ENCODE measurements at regions not wholly inside any gene's neighbourhood (a gene's known extent, or its start where the extent isn't known, plus 50 kb on each side); places are given as distances from the start of the nearest gene placed in this dataset.
A peak's percentile ranks its signal among the peaks of the same experiment; 100 is the strongest.

- no peaks in the 10 kb centered on the region for H3K9me3 ChIP-seq (ENCODE audit: control insufficient read depth in 1 of 2, low read length in 2 of 2)
- Mint-ChIP-seq H3K27me3 (no peaks in the 10 kb centered on the region), H3K4me1 (peaks cover 0 to 5% (median 0%) of the 10 kb centered on the region in 4 donors), H3K27ac (no peak overlapping the region), H3K4me3 (no peak overlapping the region), H3K9me3 (peaks cover 0 to 17% (median 4%) of the 10 kb centered on the region in 8 donors), H3K36me3 (no peaks in the 10 kb centered on the region)
- H3K4me1 ChIP-seq (ENCODE audit: insufficient read depth, low read length), result no peaks in the 10 kb centered on the region
- ChIA-PET CTCF (ENCODE audit: partially characterized antibody) (no interaction called here), POLR2A (ENCODE audit: partially characterized antibody) (no interaction called here)
- H3K36me3 ChIP-seq (ENCODE audit: insufficient read depth, low read length), result no peaks in the 10 kb centered on the region
- DNase-seq, result no peak
- no peak overlapping the region for H3K4me3 ChIP-seq (ENCODE audit: low read length in 2 of 2)
- intact Hi-C loops (cut with micrococcal nuclease), result loop anchor here (10.0 kb wide), 1 partner anchor 59 kb away; no protein-coding TSS in a partner anchor
- H3K27me3 ChIP-seq (ENCODE audit: insufficient read depth, low read length), result no peaks in the 10 kb centered on the region
- H3K27ac ChIP-seq (ENCODE audit: low read depth, low read length), result no peak overlapping the region
Measured at GRCh38 chr15:91385311-91385710, 285.3 kb downstream of the SV2B start.

- CTCF ChIA-PET (ENCODE audit: partially characterized antibody), result no interaction called here
- intact Hi-C loops (cut with micrococcal nuclease), result no loop called here
Measured at GRCh38 chr15:91393186-91393585, 293.1 kb downstream of the SV2B start.

GRCh38 chr15:91400481-91400880 lies 300.4 kb downstream of the SV2B start:
- H3K4me3 ChIP-seq (ENCODE audit: low read length in 2 of 2), result no peak overlapping the region
- Mint-ChIP-seq H3K4me1 (no peaks in the 10 kb centered on the region), H3K27ac (no peak overlapping the region), H3K4me3 (no peak overlapping the region), H3K36me3 (peaks cover 0 to 3% of the 10 kb centered on the region in 2 donors), H3K9me3 (peaks cover 0 to 15% (median 7%) of the 10 kb centered on the region in 8 donors), H3K27me3 (peaks cover 0 to 1% of the 10 kb centered on the region in 2 donors)
- ChIA-PET POLR2A (ENCODE audit: partially characterized antibody) (no interaction called here), CTCF (ENCODE audit: partially characterized antibody) (no interaction called here)
- DNase-seq, result no peak
- intact Hi-C loops (cut with micrococcal nuclease), result no loop called here
- no peaks in the 10 kb centered on the region for H3K9me3 ChIP-seq (ENCODE audit: control insufficient read depth in 1 of 2, low read length in 2 of 2)
- no peaks in the 10 kb centered on the region for H3K27me3 ChIP-seq (ENCODE audit: insufficient read depth, low read length)
- no peaks in the 10 kb centered on the region for H3K4me1 ChIP-seq (ENCODE audit: insufficient read depth, low read length)
- H3K36me3 ChIP-seq (ENCODE audit: insufficient read depth, low read length), result no peaks in the 10 kb centered on the region
- no peak overlapping the region for H3K27ac ChIP-seq (ENCODE audit: low read depth, low read length)

More at GRCh38 chr15:91393186-91393585, 293.1 kb downstream of the SV2B start:
- peaks cover 0 to 8% (median 4%) of the 10 kb centered on the region in 8 donors for H3K9me3 Mint-ChIP-seq
- H3K4me1 ChIP-seq (ENCODE audit: insufficient read depth, low read length), result no peaks in the 10 kb centered on the region
- no peak overlapping the region for H3K27ac ChIP-seq (ENCODE audit: low read depth, low read length)
- DNase-seq, result no peak
- no peaks in the 10 kb centered on the region for H3K27me3 Mint-ChIP-seq
- H3K27ac Mint-ChIP-seq, result no peak overlapping the region
- no peaks in the 10 kb centered on the region for H3K9me3 ChIP-seq (ENCODE audit: control insufficient read depth in 1 of 2, low read length in 2 of 2)
- no peaks in the 10 kb centered on the region for H3K36me3 ChIP-seq (ENCODE audit: insufficient read depth, low read length)
- no peak overlapping the region for H3K4me3 ChIP-seq (ENCODE audit: low read length in 2 of 2)
- POLR2A ChIA-PET (ENCODE audit: partially characterized antibody), result no interaction called here
- H3K27me3 ChIP-seq (ENCODE audit: insufficient read depth, low read length), result no peaks in the 10 kb centered on the region
- H3K4me1 Mint-ChIP-seq, result no peaks in the 10 kb centered on the region
- no peak overlapping the region for H3K4me3 Mint-ChIP-seq
- H3K36me3 Mint-ChIP-seq, result no peaks in the 10 kb centered on the region

- Mint-ChIP-seq H3K36me3 (no peaks in the 10 kb centered on the region), H3K27ac (peak overlapping the region in 4 of 7 donors; percentile 9 to 35 (median 17)), H3K4me1 (peaks cover 13 to 28% (median 21%) of the 10 kb centered on the region in 4 donors), H3K27me3 (peaks cover 0 to 1% of the 10 kb centered on the region in 2 donors), H3K9me3 (peaks cover 0 to 7% (median 0%) of the 10 kb centered on the region in 8 donors), H3K4me3 (peak overlapping the region in 3 of 8 donors; percentile 0 to 53 (median 1))
- H3K4me1 ChIP-seq (ENCODE audit: insufficient read depth, low read length), result peaks cover 22% of the 10 kb centered on the region
- no peak overlapping the region for H3K4me3 ChIP-seq (ENCODE audit: low read length in 2 of 2)
- POLR2A ChIA-PET (ENCODE audit: partially characterized antibody), result no interaction called here
- no peaks in the 10 kb centered on the region for H3K9me3 ChIP-seq (ENCODE audit: control insufficient read depth in 1 of 2, low read length in 2 of 2)
- H3K27ac ChIP-seq (ENCODE audit: low read depth, low read length), result no peak overlapping the region
- CTCF ChIA-PET (ENCODE audit: partially characterized antibody), result no interaction called here
- intact Hi-C loops (cut with micrococcal nuclease), result no loop called here
- H3K36me3 ChIP-seq (ENCODE audit: insufficient read depth, low read length), result no peaks in the 10 kb centered on the region
- no peaks in the 10 kb centered on the region for H3K27me3 ChIP-seq (ENCODE audit: insufficient read depth, low read length)
- peak in 4 of 5 donors; percentile 14 to 49 (median 44) for DNase-seq
Measured at GRCh38 chr15:91407269-91407889, 307.3 kb downstream of the SV2B start.

- Mint-ChIP-seq H3K36me3 (no peaks in the 10 kb centered on the region), H3K9me3 (peaks cover 0 to 7% (median 0%) of the 10 kb centered on the region in 8 donors), H3K27ac (no peak overlapping the region), H3K27me3 (no peaks in the 10 kb centered on the region), H3K4me3 (no peak overlapping the region), H3K4me1 (peaks cover 14 to 30% (median 21%) of the 10 kb centered on the region in 4 donors)
- Histone ChIP-seq H3K27ac (ENCODE audit: low read depth, low read length) (no peak overlapping the region), H3K36me3 (ENCODE audit: insufficient read depth, low read length) (no peaks in the 10 kb centered on the region), H3K4me3 (ENCODE audit: low read length in 2 of 2) (no peak overlapping the region), H3K9me3 (ENCODE audit: control insufficient read depth in 1 of 2, low read length in 2 of 2) (no peaks in the 10 kb centered on the region), H3K27me3 (ENCODE audit: insufficient read depth, low read length) (no peaks in the 10 kb centered on the region), H3K4me1 (ENCODE audit: insufficient read depth, low read length) (peaks cover 22% of the 10 kb centered on the region)
- ChIA-PET POLR2A (ENCODE audit: partially characterized antibody) (no interaction called here), CTCF (ENCODE audit: partially characterized antibody) (no interaction called here)
- DNase-seq, result no peak
- intact Hi-C loops (cut with micrococcal nuclease), result no loop called here
Measured at GRCh38 chr15:91408476-91409076, 308.5 kb downstream of the SV2B start.

- CTCF ChIA-PET (ENCODE audit: partially characterized antibody), result no interaction called here
Measured at GRCh38 chr15:91409387-91409786, 309.3 kb downstream of the SV2B start.

GRCh38 chr15:91411586-91411985 lies 311.5 kb downstream of the SV2B start:
- H3K9me3 ChIP-seq (ENCODE audit: control insufficient read depth in 1 of 2, low read length in 2 of 2), result no peaks in the 10 kb centered on the region
- H3K27ac ChIP-seq (ENCODE audit: low read depth, low read length), result no peak overlapping the region
- intact Hi-C loops (cut with micrococcal nuclease), result no loop called here
- POLR2A ChIA-PET (ENCODE audit: partially characterized antibody), result no interaction called here
- H3K4me3 Mint-ChIP-seq, result no peak overlapping the region
- H3K9me3 Mint-ChIP-seq, result peaks cover 0 to 7% (median 0%) of the 10 kb centered on the region in 8 donors
- H3K4me1 Mint-ChIP-seq, result peaks cover 14 to 30% (median 21%) of the 10 kb centered on the region in 4 donors
- no peaks in the 10 kb centered on the region for H3K36me3 Mint-ChIP-seq
- H3K27ac Mint-ChIP-seq, result no peak overlapping the region
- no peak overlapping the region for H3K4me3 ChIP-seq (ENCODE audit: low read length in 2 of 2)
- peaks cover 22% of the 10 kb centered on the region for H3K4me1 ChIP-seq (ENCODE audit: insufficient read depth, low read length)
- CTCF ChIA-PET (ENCODE audit: partially characterized antibody), result no interaction called here
- DNase-seq, result no peak
- no peaks in the 10 kb centered on the region for H3K27me3 ChIP-seq (ENCODE audit: insufficient read depth, low read length)
- no peaks in the 10 kb centered on the region for H3K36me3 ChIP-seq (ENCODE audit: insufficient read depth, low read length)
- H3K27me3 Mint-ChIP-seq, result no peaks in the 10 kb centered on the region

More at GRCh38 chr15:91409387-91409786, 309.3 kb downstream of the SV2B start:
- no peaks in the 10 kb centered on the region for H3K36me3 ChIP-seq (ENCODE audit: insufficient read depth, low read length)
- no peaks in the 10 kb centered on the region for H3K36me3 Mint-ChIP-seq
- H3K27me3 Mint-ChIP-seq, result no peaks in the 10 kb centered on the region
- no peak overlapping the region for H3K27ac Mint-ChIP-seq
- H3K4me1 Mint-ChIP-seq, result peaks cover 14 to 30% (median 21%) of the 10 kb centered on the region in 4 donors
- H3K4me3 ChIP-seq (ENCODE audit: low read length in 2 of 2), result no peak overlapping the region
- no peaks in the 10 kb centered on the region for H3K9me3 ChIP-seq (ENCODE audit: control insufficient read depth in 1 of 2, low read length in 2 of 2)
- no peak for DNase-seq
- intact Hi-C loops (cut with micrococcal nuclease), result no loop called here
- peaks cover 22% of the 10 kb centered on the region for H3K4me1 ChIP-seq (ENCODE audit: insufficient read depth, low read length)
- POLR2A ChIA-PET (ENCODE audit: partially characterized antibody), result no interaction called here
- H3K27me3 ChIP-seq (ENCODE audit: insufficient read depth, low read length), result no peaks in the 10 kb centered on the region
- H3K9me3 Mint-ChIP-seq, result peaks cover 0 to 7% (median 0%) of the 10 kb centered on the region in 8 donors
- no peak overlapping the region for H3K4me3 Mint-ChIP-seq
- no peak overlapping the region for H3K27ac ChIP-seq (ENCODE audit: low read depth, low read length)

Data from CD4-positive, alpha-beta memory T cell (primary cell).